Hematopoietic multipotent progenitor cell treated with erythropoietin and hydrocortisone succinate and interleukin-3 and kit ligand, for 4 days (in vitro differentiated cells): ENCODE measurements at regions not wholly inside any gene's neighbourhood (a gene's known extent, or its start where the extent isn't known, plus 50 kb on each side); places are given as distances from the start of the nearest gene placed in this dataset.
A peak's percentile ranks its signal among the peaks of the same experiment; 100 is the strongest.
"Not testable (repeated sequence)": the region's sequence is repeated elsewhere in the genome, so short reads cannot be mapped to it uniquely, and the experiment has no call there.

ENCODE experiments used
- DNase-seq: peaks from one replicate; pipeline ENCODE4 v3.0.0-alpha.2; 2015

DNA sequence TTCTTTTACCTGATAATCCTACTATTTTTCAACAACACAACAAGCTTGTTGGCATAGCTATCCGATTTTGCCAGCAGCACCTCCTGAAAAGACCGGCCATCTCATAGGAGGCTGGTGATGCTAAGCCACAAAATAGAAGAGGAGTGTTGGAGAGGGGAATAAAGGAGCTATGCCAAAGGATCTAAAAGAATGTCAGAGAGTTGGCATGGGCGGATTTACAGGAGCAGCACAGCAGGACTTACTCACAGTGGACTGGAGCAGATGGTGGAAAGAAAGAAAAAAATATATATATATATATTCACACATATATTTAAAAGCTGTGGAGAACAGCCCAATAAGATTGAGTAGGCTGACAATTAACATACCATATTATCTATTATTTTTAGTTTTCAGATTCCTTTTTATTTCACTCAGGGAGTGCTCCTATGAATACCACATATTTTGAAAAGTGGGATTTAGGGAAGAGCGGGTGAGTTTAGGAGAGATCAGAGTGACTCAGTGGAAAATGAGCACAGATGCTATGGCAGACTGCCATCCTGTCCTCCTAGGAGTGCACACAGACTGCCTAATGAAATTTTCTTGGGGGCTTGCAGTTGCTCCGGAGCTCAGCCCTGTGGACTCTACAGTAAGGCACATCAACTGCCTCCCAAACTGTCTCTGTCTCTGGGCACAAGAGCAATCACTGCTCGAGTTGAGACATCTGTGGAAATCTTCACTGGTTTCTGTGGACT is 394.4 kb upstream of the CHRM3 start:
- no peak for DNase-seq

DNA sequence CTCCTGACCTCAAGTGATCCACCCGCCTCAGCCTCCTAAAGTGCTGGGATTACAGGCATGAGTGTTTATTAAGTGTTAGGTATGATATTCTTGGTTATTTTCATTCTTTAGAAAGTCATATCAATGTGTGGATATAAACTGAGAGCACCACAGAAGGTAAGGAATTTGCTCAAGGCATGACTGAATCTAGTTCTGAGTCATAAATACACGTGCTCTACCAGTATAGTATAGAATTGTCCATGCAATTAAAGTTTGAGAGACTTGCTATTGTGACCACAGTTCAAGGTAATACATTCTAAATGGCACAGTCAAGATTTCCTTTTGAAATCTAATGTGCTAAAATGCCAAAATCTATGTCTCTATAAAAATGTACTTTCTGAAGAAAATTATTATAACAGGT is 401.1 kb upstream of the CHRM3 start:
- no peak for DNase-seq

- DNase-seq = peak; percentile 34
Measured at GRCh38 chr1:238982736-238983135, 403.6 kb upstream of the CHRM3 start.

DNA sequence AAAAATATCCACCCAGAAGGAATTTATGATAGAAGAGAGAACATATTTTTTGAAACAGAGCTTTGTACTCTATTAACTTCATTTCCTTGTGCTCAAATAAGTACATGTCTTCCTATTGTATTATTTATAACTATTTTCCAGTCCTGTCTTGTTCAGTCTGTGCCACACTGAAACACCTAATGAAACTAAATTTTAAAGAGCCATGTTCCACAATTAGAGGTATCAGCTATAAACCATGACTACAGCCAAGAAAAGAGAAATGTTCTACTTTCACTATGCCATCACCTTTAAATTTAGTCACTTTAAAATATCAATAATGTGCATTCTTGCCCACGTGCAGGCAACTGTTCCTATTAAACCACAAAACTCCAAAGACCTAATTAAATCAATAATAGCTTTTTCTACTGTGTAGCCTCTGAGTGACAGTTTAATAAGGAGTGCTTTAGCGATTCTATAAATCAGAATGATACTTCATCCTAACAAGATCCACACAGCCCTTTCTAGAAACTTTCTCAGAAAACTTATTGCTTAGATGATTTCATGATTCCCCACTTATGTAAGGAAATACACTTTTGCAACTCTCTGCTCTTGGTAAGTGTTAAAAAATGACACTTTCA is 404.9 kb upstream of the CHRM3 start:
- no peak for DNase-seq

- no peak for DNase-seq
Measured at GRCh38 chr1:238980053-238980452, 406.3 kb upstream of the CHRM3 start.

GRCh38 chr1:238964631-238965030 is 421.7 kb upstream of the CHRM3 start:
- no peak for DNase-seq

DNA sequence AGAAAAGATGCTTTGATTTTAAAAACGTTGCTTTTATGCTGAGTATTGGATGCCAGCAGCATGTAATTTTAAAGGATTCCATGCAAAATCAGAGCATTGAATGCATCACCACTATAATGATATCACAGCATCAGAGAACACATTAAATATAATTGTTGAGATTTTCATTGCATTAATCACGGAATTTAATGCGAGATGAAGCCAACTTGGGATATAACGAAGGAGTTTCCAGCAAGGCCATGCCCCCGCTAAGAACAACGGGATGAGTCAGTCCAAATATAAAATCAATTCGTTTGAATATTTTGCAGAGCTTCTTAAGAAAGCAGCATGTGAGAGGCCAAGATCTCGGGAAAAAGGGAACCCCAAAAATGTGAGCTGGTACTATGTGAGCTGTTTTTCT is 423.4 kb upstream of the CHRM3 start:
- DNase-seq = no peak

DNA sequence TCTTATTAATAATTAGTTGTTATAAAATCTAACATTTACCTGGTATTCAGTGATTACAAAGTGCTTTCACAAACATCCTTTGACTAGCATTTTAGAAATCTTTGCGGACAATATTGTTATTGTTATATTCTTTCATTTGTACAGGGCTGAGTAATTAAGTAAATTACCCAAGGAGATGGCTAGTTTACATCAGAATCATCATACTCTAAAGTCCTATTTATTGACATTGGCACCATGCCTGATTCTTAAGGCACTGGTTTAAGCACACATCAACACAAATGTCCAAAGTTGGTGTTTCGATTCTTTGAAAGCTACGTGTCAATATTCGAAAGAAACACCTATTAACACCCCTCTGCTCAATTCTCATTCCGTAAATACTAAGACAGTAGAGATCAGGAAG is 424.6 kb upstream of the CHRM3 start:
- DNase-seq = no peak

DNA sequence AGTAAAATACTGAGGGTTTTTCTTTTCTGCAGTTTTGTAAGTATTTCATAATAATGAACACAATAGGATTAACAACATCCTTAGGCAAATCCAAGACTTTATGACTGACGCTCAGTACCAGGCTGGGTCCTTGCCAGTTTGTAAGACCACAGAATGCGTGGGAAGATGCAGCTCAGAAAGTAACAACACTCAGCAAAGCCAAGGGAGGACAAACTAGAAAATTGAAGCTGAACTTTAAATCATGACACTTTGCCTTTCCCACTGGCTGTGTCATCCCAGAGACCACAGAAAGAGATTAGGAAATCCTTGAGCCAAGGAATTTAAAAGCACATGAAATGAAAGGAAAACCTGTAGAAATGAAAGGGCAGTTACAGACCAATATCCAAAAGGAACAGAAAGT is 426.3 kb upstream of the CHRM3 start:
- DNase-seq = no peak

GRCh38 chr1:238955934-238956333 is 430.4 kb upstream of the CHRM3 start:
- no peak for DNase-seq

- no peak for DNase-seq
Measured at GRCh38 chr1:238954865-238955264, 431.5 kb upstream of the CHRM3 start.

- DNase-seq = no peak
Measured at GRCh38 chr1:238953448-238954010, 432.8 kb upstream of the CHRM3 start.

- peak; percentile 75 for DNase-seq
Measured at GRCh38 chr1:238951809-238952208, 434.6 kb upstream of the CHRM3 start.

GRCh38 chr1:238950784-238951183 is 435.6 kb upstream of the CHRM3 start:
- peak; percentile 10 for DNase-seq

DNA sequence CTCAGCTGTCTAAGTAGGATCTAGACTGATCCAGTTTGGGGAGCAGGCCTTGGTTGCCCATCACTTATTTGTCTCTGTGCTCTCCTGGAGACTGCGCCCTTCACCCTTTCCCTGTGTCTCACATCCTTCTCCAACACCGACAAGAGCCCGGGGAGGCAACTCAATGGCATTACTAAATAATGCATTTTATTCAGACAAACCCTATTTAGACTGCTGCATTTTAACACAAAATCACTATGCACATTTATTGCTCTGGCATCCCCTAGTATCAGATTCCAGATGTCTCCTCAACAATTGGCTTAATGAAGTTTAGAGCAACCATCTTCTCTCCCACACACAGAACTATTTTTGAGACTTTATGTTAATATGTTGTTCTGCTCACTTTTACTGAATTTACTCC is 436.4 kb upstream of the CHRM3 start:
- DNase-seq = no peak

DNA sequence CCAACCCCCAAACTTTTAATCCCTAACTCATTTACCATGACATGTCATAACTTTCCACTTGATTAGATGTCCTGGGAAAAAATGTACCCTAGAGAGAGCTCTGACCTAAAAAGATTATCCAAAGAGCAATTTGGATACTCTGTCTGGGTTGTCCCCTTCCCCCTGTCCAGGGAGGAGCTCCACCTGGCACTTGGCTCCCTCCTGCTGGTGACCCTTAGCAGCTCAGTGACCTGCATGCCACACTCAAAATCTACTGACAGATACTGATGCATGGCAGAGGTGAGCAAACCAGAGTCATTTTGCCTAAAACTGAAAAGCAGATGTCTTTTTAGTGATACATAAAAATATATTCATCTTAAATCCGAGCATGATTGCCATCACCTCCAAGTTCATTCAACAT is 442.3 kb upstream of the CHRM3 start:
- DNase-seq = no peak

DNA sequence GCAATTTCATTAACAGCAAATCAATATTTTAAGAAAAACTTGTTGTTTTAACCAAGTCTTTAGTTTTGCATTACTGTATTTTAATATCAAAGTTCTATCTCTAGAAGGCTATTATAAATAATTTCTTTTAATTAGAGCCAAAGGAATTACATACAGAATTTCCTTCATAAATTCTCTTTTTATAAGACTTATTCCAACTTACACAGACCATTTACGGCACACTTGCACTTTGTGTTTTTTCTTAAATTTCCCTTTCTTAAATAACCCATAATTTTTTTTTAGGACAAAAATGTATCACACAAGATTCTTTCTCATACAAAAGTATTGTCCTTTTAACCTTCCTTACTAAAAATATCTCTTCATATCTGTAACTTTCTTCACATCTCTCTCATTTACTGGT is 458.5 kb upstream of the CHRM3 start:
- no peak for DNase-seq

DNA sequence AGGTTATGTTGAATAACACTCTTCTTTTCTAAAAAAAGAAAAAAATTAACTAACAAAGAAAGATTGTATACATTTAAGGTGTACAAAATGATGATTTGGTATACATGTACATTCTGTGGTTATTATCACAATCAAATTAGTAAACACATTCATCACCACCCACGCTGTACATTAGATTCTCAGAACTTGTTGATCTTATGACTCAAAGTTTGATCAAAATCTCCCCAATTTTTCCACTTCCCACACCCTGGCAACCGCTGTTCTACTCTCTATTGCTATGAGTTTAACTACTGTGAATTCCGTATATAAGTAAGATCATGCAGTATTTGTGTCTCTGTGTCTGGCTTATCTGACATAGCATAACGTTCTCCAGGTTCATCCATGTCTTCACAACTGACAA is 469.5 kb upstream of the CHRM3 start:
- peak; percentile 3 for DNase-seq

DNA sequence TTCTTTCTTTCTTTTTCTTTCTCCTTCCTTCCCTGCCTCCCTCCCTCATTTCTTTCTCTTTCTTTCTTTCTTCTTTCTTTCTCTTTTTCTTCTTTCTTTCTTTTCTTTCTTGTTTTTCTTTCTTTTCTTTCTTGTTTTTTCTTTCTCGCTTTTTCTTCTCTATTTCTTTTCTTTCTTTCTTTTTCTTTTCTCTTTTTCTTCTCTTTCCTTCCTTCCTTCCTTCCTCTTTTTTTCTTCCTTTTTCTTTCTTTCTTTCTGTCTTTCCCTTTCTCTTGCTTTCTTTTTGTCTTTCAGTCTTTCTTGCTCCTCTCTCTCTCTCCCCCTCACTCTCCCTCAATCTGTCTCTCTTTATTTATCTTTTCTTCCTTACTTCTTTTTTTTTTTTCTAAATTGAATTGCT is 472.0 kb upstream of the CHRM3 start:
- no peak for DNase-seq

- no peak for DNase-seq
Measured at GRCh38 chr1:238913210-238913609, 473.2 kb upstream of the CHRM3 start.

- DNase-seq = no peak
Measured at GRCh38 chr1:238912148-238912547, 474.2 kb upstream of the CHRM3 start.

DNA sequence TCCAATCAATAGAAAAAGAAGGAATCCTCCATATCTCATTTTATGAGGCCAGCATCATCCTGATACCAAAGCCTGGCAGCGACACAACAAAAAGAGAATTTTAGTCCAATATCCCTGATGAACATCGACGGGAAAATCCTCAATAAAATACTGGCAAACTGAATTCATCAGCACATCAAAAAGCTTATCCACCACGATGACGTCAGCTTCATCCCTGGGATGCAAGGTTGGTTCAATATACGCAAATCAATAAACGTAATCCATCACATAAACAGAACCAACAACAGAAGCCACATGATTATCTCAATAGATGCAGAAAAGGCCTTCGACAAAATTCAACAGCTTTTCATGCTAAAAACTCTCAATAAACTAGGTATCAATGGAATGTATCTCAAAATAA is 483.6 kb upstream of the CHRM3 start:
- DNase-seq = not testable (repeated sequence)

GRCh38 chr1:238900334-238900865 is 486.0 kb upstream of the CHRM3 start:
- DNase-seq = no peak

- DNase-seq = peak; percentile 63
Measured at GRCh38 chr1:238898856-238899255, 487.5 kb upstream of the CHRM3 start.
